ENCODE measurements at regions not wholly inside any gene's neighbourhood (a gene's known extent, or its start where the extent isn't known, plus 50 kb on each side); places are given as distances from the start of the nearest gene placed in this dataset.

DNA sequence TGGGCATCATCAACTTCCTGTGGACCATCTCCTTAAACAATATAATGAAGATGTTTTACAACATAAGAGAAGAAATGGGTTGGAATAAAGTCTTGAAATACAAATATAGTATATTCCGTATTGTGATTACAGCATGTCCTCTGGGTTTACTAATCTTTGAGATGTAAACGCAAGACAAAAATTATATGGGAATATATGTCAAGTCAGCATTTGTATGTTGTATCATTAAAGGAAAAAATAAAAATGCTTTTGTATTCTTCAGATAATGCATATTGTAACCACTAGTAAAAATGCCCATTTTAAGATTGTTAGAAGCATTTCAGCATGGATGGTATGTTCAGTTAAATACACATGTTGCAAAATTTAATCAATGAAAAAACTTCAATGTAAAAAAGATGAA lies 893.3 kb downstream of the FLRT2 start:
- Mint-ChIP-seq H3K9me3 (no peaks in the 10 kb centered on the region), H3K4me1 (no peaks in the 10 kb centered on the region), H3K27me3 (ENCODE audit: insufficient read depth) (no peaks in the 10 kb centered on the region), H3K36me3 (ENCODE audit: low read depth) (no peaks in the 10 kb centered on the region), H3K27ac (no peak overlapping the region), H3K4me3 (no peak overlapping the region)
- Histone ChIP-seq H3K4me1 (ENCODE audit: control insufficient read depth, insufficient read depth, low read length) (no peaks in the 10 kb centered on the region), H3K9ac (ENCODE audit: extremely low read depth, low read length, poor library complexity, severe bottlenecking) (no peak overlapping the region), H3K27ac (ENCODE audit: low read depth, low read length) (no peak overlapping the region), H3K4me3 (ENCODE audit: low read length) (no peak overlapping the region), H3K36me3 (ENCODE audit: control insufficient read depth, insufficient read depth, low read length) (no peaks in the 10 kb centered on the region), H3K27me3 (ENCODE audit: control insufficient read depth, insufficient read depth, low read length, poor library complexity, severe bottlenecking) (no peaks in the 10 kb centered on the region), H3K9me3 (ENCODE audit: control insufficient read depth, low read length) (no peaks in the 10 kb centered on the region)
- TF ChIP-seq, protein P1, sequence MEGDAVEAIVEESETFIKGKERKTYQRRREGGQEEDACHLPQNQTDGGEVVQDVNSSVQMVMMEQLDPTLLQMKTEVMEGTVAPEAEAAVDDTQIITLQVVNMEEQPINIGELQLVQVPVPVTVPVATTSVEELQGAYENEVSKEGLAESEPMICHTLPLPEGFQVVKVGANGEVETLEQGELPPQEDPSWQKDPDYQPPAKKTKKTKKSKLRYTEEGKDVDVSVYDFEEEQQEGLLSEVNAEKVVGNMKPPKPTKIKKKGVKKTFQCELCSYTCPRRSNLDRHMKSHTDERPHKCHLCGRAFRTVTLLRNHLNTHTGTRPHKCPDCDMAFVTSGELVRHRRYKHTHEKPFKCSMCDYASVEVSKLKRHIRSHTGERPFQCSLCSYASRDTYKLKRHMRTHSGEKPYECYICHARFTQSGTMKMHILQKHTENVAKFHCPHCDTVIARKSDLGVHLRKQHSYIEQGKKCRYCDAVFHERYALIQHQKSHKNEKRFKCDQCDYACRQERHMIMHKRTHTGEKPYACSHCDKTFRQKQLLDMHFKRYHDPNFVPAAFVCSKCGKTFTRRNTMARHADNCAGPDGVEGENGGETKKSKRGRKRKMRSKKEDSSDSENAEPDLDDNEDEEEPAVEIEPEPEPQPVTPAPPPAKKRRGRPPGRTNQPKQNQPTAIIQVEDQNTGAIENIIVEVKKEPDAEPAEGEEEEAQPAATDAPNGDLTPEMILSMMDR (conservative IDR thresholded peaks at IDR 0.05), result no peak
- WGBS, 2 experiments (ENCODE audit: insufficient coverage in 1 of 2, insufficient read length in 1 of 2), result 50% methylated on average over 2 of the region's 2 CpGs
- DNase-seq, result no peak

DNA sequence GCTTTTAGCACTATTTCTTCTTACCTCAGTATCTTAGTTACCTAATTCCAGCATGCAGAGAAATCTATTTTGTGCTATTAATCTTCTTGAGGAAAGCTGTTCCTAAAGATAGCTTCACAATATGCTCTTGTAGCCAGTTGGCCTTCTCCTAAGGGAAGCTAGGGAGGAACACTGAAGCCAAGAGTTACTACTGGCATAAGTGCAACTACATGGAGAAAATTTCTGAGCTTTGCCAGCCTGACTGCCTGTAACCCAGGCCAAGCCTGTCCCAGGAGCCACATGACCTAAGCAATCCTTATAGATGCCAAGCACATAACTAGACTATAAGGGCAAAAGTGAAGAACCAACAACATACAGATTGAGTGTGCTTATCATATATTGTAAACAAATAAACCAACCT lies 890.2 kb downstream of the FLRT2 start:
- Mint-ChIP-seq H3K4me3 (no peak overlapping the region), H3K27me3 (ENCODE audit: insufficient read depth) (no peaks in the 10 kb centered on the region), H3K4me1 (no peaks in the 10 kb centered on the region), H3K36me3 (ENCODE audit: low read depth) (no peaks in the 10 kb centered on the region), H3K27ac (no peak overlapping the region), H3K9me3 (peaks cover 6% of the 10 kb centered on the region)
- H3K27ac ChIP-seq (ENCODE audit: low read depth, low read length), result no peak overlapping the region
- H3K4me3 ChIP-seq (ENCODE audit: low read length), result no peak overlapping the region
- TF ChIP-seq, protein P1 (conservative IDR thresholded peaks at IDR 0.05), result no peak
- no peaks in the 10 kb centered on the region for H3K4me1 ChIP-seq (ENCODE audit: control insufficient read depth, insufficient read depth, low read length)
- H3K36me3 ChIP-seq (ENCODE audit: control insufficient read depth, insufficient read depth, low read length), result no peaks in the 10 kb centered on the region
- no peaks in the 10 kb centered on the region for H3K9me3 ChIP-seq (ENCODE audit: control insufficient read depth, low read length)
- H3K9ac ChIP-seq (ENCODE audit: extremely low read depth, low read length, poor library complexity, severe bottlenecking), result no peak overlapping the region
- no peak for DNase-seq
- H3K27me3 ChIP-seq (ENCODE audit: control insufficient read depth, insufficient read depth, low read length, poor library complexity, severe bottlenecking), result no peaks in the 10 kb centered on the region

DNA sequence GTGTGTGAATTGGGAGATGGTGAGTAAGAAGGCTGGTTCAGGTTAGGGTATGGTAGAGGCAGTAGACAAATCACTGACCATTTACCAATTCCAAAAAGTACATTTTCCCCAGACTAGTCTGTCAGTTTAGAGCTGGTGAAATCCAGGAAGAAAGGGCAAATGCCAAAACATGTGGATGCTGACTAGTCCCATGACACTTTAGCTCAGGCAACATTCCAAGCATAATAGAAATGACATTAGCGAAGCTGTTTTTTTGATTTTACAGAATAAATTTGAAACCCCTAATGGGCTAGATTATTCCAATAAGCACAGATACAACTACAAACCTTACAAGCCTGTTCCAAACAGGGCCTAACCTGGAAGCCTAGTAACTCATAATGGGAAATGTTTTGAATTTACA lies 884.2 kb downstream of the FLRT2 start:
- TF ChIP-seq, protein P1 (conservative IDR thresholded peaks at IDR 0.05), result no peak
- Mint-ChIP-seq H3K4me1 (no peaks in the 10 kb centered on the region), H3K27me3 (ENCODE audit: insufficient read depth) (no peaks in the 10 kb centered on the region), H3K36me3 (ENCODE audit: low read depth) (no peaks in the 10 kb centered on the region), H3K4me3 (no peak overlapping the region), H3K27ac (no peak overlapping the region), H3K9me3 (peaks cover 11% of the 10 kb centered on the region)
- no peaks in the 10 kb centered on the region for H3K36me3 ChIP-seq (ENCODE audit: control insufficient read depth, insufficient read depth, low read length)
- H3K9me3 ChIP-seq (ENCODE audit: control insufficient read depth, low read length), result no peaks in the 10 kb centered on the region
- no peak overlapping the region for H3K4me3 ChIP-seq (ENCODE audit: low read length)
- H3K4me1 ChIP-seq (ENCODE audit: control insufficient read depth, insufficient read depth, low read length), result no peaks in the 10 kb centered on the region
- H3K9ac ChIP-seq (ENCODE audit: extremely low read depth, low read length, poor library complexity, severe bottlenecking), result no peak overlapping the region
- DNase-seq, result no peak
- no peaks in the 10 kb centered on the region for H3K27me3 ChIP-seq (ENCODE audit: control insufficient read depth, insufficient read depth, low read length, poor library complexity, severe bottlenecking)
- WGBS, 2 experiments (ENCODE audit: insufficient coverage in 1 of 2, insufficient read length in 1 of 2), result 82 to 100% methylated on average over 1 of the region's 1 CpG
- no peak overlapping the region for H3K27ac ChIP-seq (ENCODE audit: low read depth, low read length)

All from endodermal cell (in vitro differentiated cells).